Panc1 (cell line): ENCODE measurements at regions not wholly inside any gene's neighbourhood (a gene's known extent, or its start where the extent isn't known, plus 50 kb on each side); places are given as distances from the start of the nearest gene placed in this dataset.

Source experiments
- ATAC-seq: fragments of 200-7000 bp; cut with Tn5 transposase; 2 replicates; pipeline ENCODE4 v1.9.1; 2020; ENCODE audit warnings: mild to moderate bottlenecking, moderate library complexity
- BruUV-seq: library from RNA; stranded (reverse); fragments of 400-500 nt; replicated peaks from 2 replicates; lab custom pipeline; 2021; lab: Mats Ljungman, UMichigan
- CTCF ChIA-PET: fragments of 300-600 bp; sonication (Branson Sonifier 250); formaldehyde crosslinking; loops from one replicate; lab custom pipeline; 2022; ENCODE audit warnings: antibody characterized with exemption; lab: Charles Lee
- POLR2A ChIA-PET: fragments of 300-600 bp; sonication (Branson Sonifier 250); formaldehyde crosslinking; loops from one replicate; lab custom pipeline; 2022; ENCODE audit warnings: antibody characterized with exemption; lab: Charles Lee
- DNase-seq: peaks from one replicate; pipeline ENCODE4 v3.0.0-alpha.2; 2010; ENCODE audit warnings: low read depth, low spot score
- H3K27ac ChIP-seq: 2 replicates; pipeline ENCODE4 v1.5.1; 2011; ENCODE audit warnings: mild to moderate bottlenecking, low read length, inconsistent platforms
- H3K27me3 ChIP-seq: fragments of 200-500 bp; sonication (Bioruptor generic); 2 replicates; pipeline ENCODE4 v1.6.0; 2014; ENCODE audit warnings: low read length, inconsistent platforms; ENCODE audit not compliant: control insufficient read depth, insufficient read depth
- H3K36me3 ChIP-seq: fragments of 200-500 bp; sonication (Bioruptor generic); 2 replicates; pipeline ENCODE4 v1.5.1; 2014; ENCODE audit warnings: inconsistent platforms, mild to moderate bottlenecking, low read length, moderate library complexity; ENCODE audit not compliant: control insufficient read depth, insufficient read depth
- H3K4me1 ChIP-seq: 2 replicates; pipeline ENCODE4 v1.5.1; 2011; ENCODE audit warnings: inconsistent platforms, mild to moderate bottlenecking, low read length, moderate library complexity; ENCODE audit not compliant: control insufficient read depth, insufficient read depth
- H3K4me3 ChIP-seq, 2 experiments: 2 replicates each; pipeline ENCODE4 v1.5.1; 2011 to 2012; ENCODE audit warnings: low read depth in 2 of 2, low read length in 2 of 2, mild to moderate bottlenecking in 2 of 2, inconsistent platforms in 1 of 2, moderate library complexity in 1 of 2
- H3K9me3 ChIP-seq: fragments of 200-500 bp; sonication (Bioruptor generic); 2 replicates; pipeline ENCODE4 v1.5.1; 2014; ENCODE audit warnings: low read depth, mild to moderate bottlenecking, inconsistent platforms, low read length, moderate library complexity; ENCODE audit not compliant: control insufficient read depth, insufficient read depth
- POLR2AphosphoS5 ChIP-seq: IDR thresholded peaks from 2 replicates; pipeline ENCODE4 v1.6.1; 2012; ENCODE audit warnings: mild to moderate bottlenecking, low read depth, low read length, moderate library complexity
- SIN3A ChIP-seq: IDR thresholded peaks from 2 replicates; pipeline ENCODE4 v1.6.1; 2012; ENCODE audit warnings: low read depth, mild to moderate bottlenecking, low read length, moderate library complexity, borderline replicate concordance; ENCODE audit not compliant: insufficient read depth
- TCF7L2 ChIP-seq: IDR thresholded peaks from 2 replicates; pipeline ENCODE4 v1.6.1; 2011; ENCODE audit warnings: mild to moderate bottlenecking, low read depth, low read length, inconsistent platforms
- in situ Hi-C: cut with HindIII; loops from 2 replicates; pipeline ENCODE4 v1.10.0; 2016; ENCODE audit warnings: low sequenced_read_pairs, low pct_unique_long_range_greater_than_20kb
- intact Hi-C: fragments of 100-400 bp; cut with micrococcal nuclease; formaldehyde crosslinking; loops from one replicate; pipeline ENCODE4 v1.10.0; 2022; ENCODE audit not compliant: unreplicated experiment
- TF ChIP-seq, protein P1 (sequence below), 2 experiments: IDR thresholded peaks; 2 replicates each; pipeline ENCODE4 v1.6.1; 2011 to 2012; ENCODE audit warnings: low read depth in 2 of 2, control low read depth in 1 of 2, low read length in 1 of 2, mild to moderate bottlenecking in 1 of 2, moderate library complexity in 1 of 2; ENCODE audit not compliant: insufficient read depth in 1 of 2
- TF ChIP-seq, protein P2 (sequence below): fragments of 450-650 bp; IDR thresholded peaks from 2 replicates; pipeline ENCODE4 v1.5.1; 2017; ENCODE audit warnings: mild to moderate bottlenecking

GRCh38 chr1:62991152-62991551 lies 207.2 kb downstream of the ATG4C start:
- no peak for TF ChIP-seq POLR2AphosphoS5
- TF ChIP-seq TCF7L2: no peak
- no peak for TF ChIP-seq SIN3A
- TF ChIP-seq, protein P1, sequence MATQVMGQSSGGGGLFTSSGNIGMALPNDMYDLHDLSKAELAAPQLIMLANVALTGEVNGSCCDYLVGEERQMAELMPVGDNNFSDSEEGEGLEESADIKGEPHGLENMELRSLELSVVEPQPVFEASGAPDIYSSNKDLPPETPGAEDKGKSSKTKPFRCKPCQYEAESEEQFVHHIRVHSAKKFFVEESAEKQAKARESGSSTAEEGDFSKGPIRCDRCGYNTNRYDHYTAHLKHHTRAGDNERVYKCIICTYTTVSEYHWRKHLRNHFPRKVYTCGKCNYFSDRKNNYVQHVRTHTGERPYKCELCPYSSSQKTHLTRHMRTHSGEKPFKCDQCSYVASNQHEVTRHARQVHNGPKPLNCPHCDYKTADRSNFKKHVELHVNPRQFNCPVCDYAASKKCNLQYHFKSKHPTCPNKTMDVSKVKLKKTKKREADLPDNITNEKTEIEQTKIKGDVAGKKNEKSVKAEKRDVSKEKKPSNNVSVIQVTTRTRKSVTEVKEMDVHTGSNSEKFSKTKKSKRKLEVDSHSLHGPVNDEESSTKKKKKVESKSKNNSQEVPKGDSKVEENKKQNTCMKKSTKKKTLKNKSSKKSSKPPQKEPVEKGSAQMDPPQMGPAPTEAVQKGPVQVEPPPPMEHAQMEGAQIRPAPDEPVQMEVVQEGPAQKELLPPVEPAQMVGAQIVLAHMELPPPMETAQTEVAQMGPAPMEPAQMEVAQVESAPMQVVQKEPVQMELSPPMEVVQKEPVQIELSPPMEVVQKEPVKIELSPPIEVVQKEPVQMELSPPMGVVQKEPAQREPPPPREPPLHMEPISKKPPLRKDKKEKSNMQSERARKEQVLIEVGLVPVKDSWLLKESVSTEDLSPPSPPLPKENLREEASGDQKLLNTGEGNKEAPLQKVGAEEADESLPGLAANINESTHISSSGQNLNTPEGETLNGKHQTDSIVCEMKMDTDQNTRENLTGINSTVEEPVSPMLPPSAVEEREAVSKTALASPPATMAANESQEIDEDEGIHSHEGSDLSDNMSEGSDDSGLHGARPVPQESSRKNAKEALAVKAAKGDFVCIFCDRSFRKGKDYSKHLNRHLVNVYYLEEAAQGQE (IDR thresholded peaks at IDR 0.05; ENCODE audit: insufficient read depth in 1 of 2, low read depth in 2 of 2, low read length in 1 of 2): no peak
- TF ChIP-seq, protein P2, sequence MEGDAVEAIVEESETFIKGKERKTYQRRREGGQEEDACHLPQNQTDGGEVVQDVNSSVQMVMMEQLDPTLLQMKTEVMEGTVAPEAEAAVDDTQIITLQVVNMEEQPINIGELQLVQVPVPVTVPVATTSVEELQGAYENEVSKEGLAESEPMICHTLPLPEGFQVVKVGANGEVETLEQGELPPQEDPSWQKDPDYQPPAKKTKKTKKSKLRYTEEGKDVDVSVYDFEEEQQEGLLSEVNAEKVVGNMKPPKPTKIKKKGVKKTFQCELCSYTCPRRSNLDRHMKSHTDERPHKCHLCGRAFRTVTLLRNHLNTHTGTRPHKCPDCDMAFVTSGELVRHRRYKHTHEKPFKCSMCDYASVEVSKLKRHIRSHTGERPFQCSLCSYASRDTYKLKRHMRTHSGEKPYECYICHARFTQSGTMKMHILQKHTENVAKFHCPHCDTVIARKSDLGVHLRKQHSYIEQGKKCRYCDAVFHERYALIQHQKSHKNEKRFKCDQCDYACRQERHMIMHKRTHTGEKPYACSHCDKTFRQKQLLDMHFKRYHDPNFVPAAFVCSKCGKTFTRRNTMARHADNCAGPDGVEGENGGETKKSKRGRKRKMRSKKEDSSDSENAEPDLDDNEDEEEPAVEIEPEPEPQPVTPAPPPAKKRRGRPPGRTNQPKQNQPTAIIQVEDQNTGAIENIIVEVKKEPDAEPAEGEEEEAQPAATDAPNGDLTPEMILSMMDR: no peak
- BruUV-seq: no TSS peak
- Histone ChIP-seq H3K4me1 (no peaks in the 10 kb centered on the region), H3K27me3 (peaks cover 9% of the 10 kb centered on the region), H3K9me3 (no peaks in the 10 kb centered on the region), H3K4me3 (no peak overlapping the region), H3K36me3 (no peaks in the 10 kb centered on the region), H3K27ac (no peak overlapping the region)
- intact Hi-C loops: no loop called here
- in situ Hi-C loops: no loop called here
- no peak for DNase-seq
- ChIA-PET POLR2A (no interaction called here), CTCF (no interaction called here)
- no peak for ATAC-seq

DNA sequence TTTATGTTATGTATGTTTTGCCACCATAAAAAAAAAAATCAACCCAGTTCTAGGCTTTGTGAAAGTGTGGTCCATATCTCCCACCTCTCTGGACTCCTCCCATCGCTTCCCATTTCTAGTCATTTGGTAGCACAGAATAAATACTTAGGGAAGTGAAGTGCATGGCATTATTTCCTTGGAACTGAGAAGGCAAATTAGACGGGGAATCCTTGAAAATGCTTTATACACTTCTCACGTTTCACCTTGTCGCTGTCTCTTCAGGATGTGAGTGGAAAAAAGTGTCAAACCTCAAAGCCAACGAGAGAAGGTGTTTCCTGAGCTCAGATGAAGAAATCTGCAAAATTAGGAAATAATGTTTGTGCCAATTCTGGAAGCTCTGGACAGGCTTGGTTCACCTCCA lies 209.9 kb downstream of the ATG4C start:
- in situ Hi-C loops (no loop called here), intact Hi-C loops (no loop called here)
- no TSS peak for BruUV-seq
- no peaks in the 10 kb centered on the region for H3K9me3 ChIP-seq
- no peaks in the 10 kb centered on the region for H3K4me1 ChIP-seq
- ATAC-seq: no peak
- ChIA-PET CTCF (no interaction called here), POLR2A (interaction anchor here (0.6 kb wide), 1 partner anchor 367 kb away, joined by 3 read pairs; no protein-coding TSS in a partner anchor)
- peaks cover 14% of the 10 kb centered on the region for H3K27me3 ChIP-seq
- H3K27ac ChIP-seq: no peak overlapping the region
- H3K36me3 ChIP-seq: no peaks in the 10 kb centered on the region
- DNase-seq: no peak
- no peak overlapping the region for H3K4me3 ChIP-seq
- TF ChIP-seq, protein P2: no peak
- TF ChIP-seq, protein P1 (IDR thresholded peaks at IDR 0.05; ENCODE audit: insufficient read depth in 1 of 2, low read depth in 2 of 2, low read length in 1 of 2): no peak
- TF ChIP-seq POLR2AphosphoS5 (no peak), SIN3A (no peak), TCF7L2 (no peak)
